GM12875 (cell line): ENCODE measurements at regions not wholly inside any gene's neighbourhood (a gene's known extent, or its start where the extent isn't known, plus 50 kb on each side); places are given as distances from the start of the nearest gene placed in this dataset.

Source experiments
- H3K4me3 ChIP-seq: one replicate; pipeline ENCODE4 v1.5.1; 2011; ENCODE audit warnings: low read depth, low read length, control low read depth
- CTCF ChIP-seq: IDR thresholded peaks from 2 replicates; pipeline ENCODE4 v1.5.1; 2011; ENCODE audit warnings: low read depth, mild to moderate bottlenecking, control low read depth, inconsistent platforms, low read length, moderate library complexity, borderline replicate concordance; ENCODE audit not compliant: insufficient read depth

- no peak for TF ChIP-seq CTCF
- no peak overlapping the region for H3K4me3 ChIP-seq
Observed at GRCh38 chr5:125266106-125266505, 519.7 kb upstream of the ZNF608 start.

- no peak overlapping the region for H3K4me3 ChIP-seq
- no peak for TF ChIP-seq CTCF
Observed at GRCh38 chr5:125267636-125268248, 521.3 kb upstream of the ZNF608 start.

- no peak overlapping the region for H3K4me3 ChIP-seq
- TF ChIP-seq CTCF, result no peak
Observed at GRCh38 chr5:125269926-125270325, 523.5 kb upstream of the ZNF608 start.

GRCh38 chr5:125272357-125272756, 525.9 kb upstream of the ZNF608 start:
- no peak for TF ChIP-seq CTCF
- H3K4me3 ChIP-seq, result no peak overlapping the region

- TF ChIP-seq CTCF, result no peak
Observed at GRCh38 chr5:125274211-125274610, 527.8 kb upstream of the ZNF608 start.

GRCh38 chr5:125274938-125275724, 528.7 kb upstream of the ZNF608 start:
- no peak overlapping the region for H3K4me3 ChIP-seq
- TF ChIP-seq CTCF, result no peak

More at GRCh38 chr5:125274211-125274610, 527.8 kb upstream of the ZNF608 start:
- H3K4me3 ChIP-seq, result no peak overlapping the region

- H3K4me3 ChIP-seq, result no peak overlapping the region
- no peak for TF ChIP-seq CTCF
Observed at GRCh38 chr5:125275725-125276090, 529.3 kb upstream of the ZNF608 start.
